ENCODE measurements at regions not wholly inside any gene's neighbourhood (a gene's known extent, or its start where the extent isn't known, plus 50 kb on each side); places are given as distances from the start of the nearest gene placed in this dataset.

- Histone ChIP-seq H3K36me3 (no peaks in the 10 kb centered on the region), H3K27ac (peak overlapping the region in 2 of 12 donors; percentile 9 to 92), H3K9me3 (peaks cover 0 to 3% (median 1%) of the 10 kb centered on the region in 12 donors), H3K4me1 (peaks cover 0 to 81% (median 40%) of the 10 kb centered on the region in 12 donors), H3K4me3 (no peak overlapping the region), H3K27me3 (no peaks in the 10 kb centered on the region)
- intact Hi-C loops (cut with DNase I), result loop anchor here in 2 of 10 donors (10.0 kb wide), 1 partner anchor 1112 kb away; no protein-coding TSS in a partner anchor
- WGBS, 4 donors, result 75 to 81% (median 78%) methylated on average over 11 to 16 of the region's 16 CpGs
- ATAC-seq, result no peak
- DNase-seq, result no peak
- no peak for TF ChIP-seq POLR2A (IDR thresholded peaks at IDR 0.05)
- TF ChIP-seq, protein P1, sequence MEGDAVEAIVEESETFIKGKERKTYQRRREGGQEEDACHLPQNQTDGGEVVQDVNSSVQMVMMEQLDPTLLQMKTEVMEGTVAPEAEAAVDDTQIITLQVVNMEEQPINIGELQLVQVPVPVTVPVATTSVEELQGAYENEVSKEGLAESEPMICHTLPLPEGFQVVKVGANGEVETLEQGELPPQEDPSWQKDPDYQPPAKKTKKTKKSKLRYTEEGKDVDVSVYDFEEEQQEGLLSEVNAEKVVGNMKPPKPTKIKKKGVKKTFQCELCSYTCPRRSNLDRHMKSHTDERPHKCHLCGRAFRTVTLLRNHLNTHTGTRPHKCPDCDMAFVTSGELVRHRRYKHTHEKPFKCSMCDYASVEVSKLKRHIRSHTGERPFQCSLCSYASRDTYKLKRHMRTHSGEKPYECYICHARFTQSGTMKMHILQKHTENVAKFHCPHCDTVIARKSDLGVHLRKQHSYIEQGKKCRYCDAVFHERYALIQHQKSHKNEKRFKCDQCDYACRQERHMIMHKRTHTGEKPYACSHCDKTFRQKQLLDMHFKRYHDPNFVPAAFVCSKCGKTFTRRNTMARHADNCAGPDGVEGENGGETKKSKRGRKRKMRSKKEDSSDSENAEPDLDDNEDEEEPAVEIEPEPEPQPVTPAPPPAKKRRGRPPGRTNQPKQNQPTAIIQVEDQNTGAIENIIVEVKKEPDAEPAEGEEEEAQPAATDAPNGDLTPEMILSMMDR (IDR thresholded peaks at IDR 0.05), result no peak
Observed at GRCh38 chr2:8536686-8537561, 144.9 kb upstream of the ID2 start.

- TF ChIP-seq POLR2A (IDR thresholded peaks at IDR 0.05), result no peak
- TF ChIP-seq, protein P1 (IDR thresholded peaks at IDR 0.05), result no peak
- ATAC-seq (no peak), DNase-seq (peak in 1 of 5 donors; percentile 16)
- intact Hi-C loops (cut with DNase I), result loop anchor here in 2 of 10 donors (10.0 kb wide), 1 partner anchor 1113 kb away; no protein-coding TSS in a partner anchor
- no peaks in the 10 kb centered on the region for H3K36me3 ChIP-seq
- peak overlapping the region in 1 of 12 donors; percentile 87 for H3K27ac ChIP-seq
- H3K27me3 ChIP-seq, result no peaks in the 10 kb centered on the region
- no peaks in the 10 kb centered on the region for H3K9me3 ChIP-seq
- H3K4me1 ChIP-seq, result peaks cover 0 to 88% (median 40%) of the 10 kb centered on the region in 12 donors
- 69 to 94% (median 81%) methylated on average over 3 to 4 of the region's 4 CpGs for WGBS, 4 donors
- H3K4me3 ChIP-seq, result no peak overlapping the region
Observed at GRCh38 chr2:8537562-8538155, 144.2 kb upstream of the ID2 start.

GRCh38 chr2:8538531-8538930 lies 143.3 kb upstream of the ID2 start:
- Histone ChIP-seq H3K4me3 (no peak overlapping the region), H3K27me3 (no peaks in the 10 kb centered on the region), H3K9me3 (no peaks in the 10 kb centered on the region), H3K27ac (peak overlapping the region in 2 of 12 donors; percentile 4 to 87), H3K4me1 (peaks cover 0 to 97% (median 40%) of the 10 kb centered on the region in 12 donors), H3K36me3 (no peaks in the 10 kb centered on the region)
- 71 to 93% (median 81%) methylated on average over 6 to 9 of the region's 9 CpGs for WGBS, 4 donors
- TF ChIP-seq, protein P1 (IDR thresholded peaks at IDR 0.05), result no peak
- TF ChIP-seq POLR2A (IDR thresholded peaks at IDR 0.05), result no peak
- peak in 1 of 5 donors; percentile 21 for DNase-seq
- no peak for ATAC-seq
- intact Hi-C loops (cut with DNase I), result loop anchor here in 2 of 10 donors (10.0 kb wide), 1 partner anchor 1114 kb away; no protein-coding TSS in a partner anchor

Data from heart left ventricle (tissue), 16 donors.